H9 (cell line): ENCODE measurements at regions not wholly inside any gene's neighbourhood (a gene's known extent, or its start where the extent isn't known, plus 50 kb on each side); places are given as distances from the start of the nearest gene placed in this dataset.
"Not testable (repeated sequence)": the region's sequence is repeated elsewhere in the genome, so short reads cannot be mapped to it uniquely, and the experiment has no call there.

Source experiments
- DNase-seq: peaks from one replicate; pipeline ENCODE4 v3.0.0-alpha.2; 2017
- H2AFZ ChIP-seq: one replicate; pipeline ENCODE4 v1.6.1; 2013; ENCODE audit warnings: mild to moderate bottlenecking, low read length, control low read depth, moderate library complexity
- H2AK5ac ChIP-seq: 2 replicates; pipeline ENCODE4 v1.6.1; 2013; ENCODE audit warnings: low read length, control low read depth, mixed read lengths; ENCODE audit not compliant: insufficient read length
- H2BK120ac ChIP-seq: one replicate; pipeline ENCODE4 v1.6.1; 2013; ENCODE audit warnings: low read depth, mild to moderate bottlenecking, low read length, control low read depth, inconsistent platforms; ENCODE audit not compliant: poor library complexity, severe bottlenecking
- H2BK12ac ChIP-seq: 2 replicates; pipeline ENCODE4 v1.6.1; 2013; ENCODE audit warnings: low read length, control low read depth, mixed read lengths, low read depth; ENCODE audit not compliant: insufficient read length
- H2BK15ac ChIP-seq: 2 replicates; pipeline ENCODE4 v1.6.1; 2013; ENCODE audit warnings: low read depth, low read length, control low read depth
- H2BK20ac ChIP-seq: one replicate; pipeline ENCODE4 v1.6.1; 2013; ENCODE audit warnings: low read depth, mild to moderate bottlenecking, low read length, control low read depth, inconsistent platforms; ENCODE audit not compliant: poor library complexity, severe bottlenecking
- H2BK5ac ChIP-seq: 2 replicates; pipeline ENCODE4 v1.6.1; 2013; ENCODE audit warnings: low read length, control low read depth, mixed read lengths; ENCODE audit not compliant: insufficient read length
- H3K14ac ChIP-seq: 2 replicates; pipeline ENCODE4 v1.6.1; 2013; ENCODE audit warnings: low read length, control low read depth; ENCODE audit not compliant: insufficient read depth
- H3K18ac ChIP-seq: 2 replicates; pipeline ENCODE4 v1.6.1; 2013; ENCODE audit warnings: low read depth, mild to moderate bottlenecking, mixed read lengths, low read length, control low read depth; ENCODE audit not compliant: insufficient read length
- H3K23ac ChIP-seq: 2 replicates; pipeline ENCODE4 v1.6.1; 2013; ENCODE audit warnings: low read length, control low read depth, mixed read lengths, low read depth; ENCODE audit not compliant: insufficient read length
- H3K23me2 ChIP-seq: 2 replicates; pipeline ENCODE4 v1.6.1; 2013; ENCODE audit warnings: low read depth, mild to moderate bottlenecking, mixed read lengths, low read length, control low read depth; ENCODE audit not compliant: insufficient read length, poor library complexity, severe bottlenecking
- H3K27ac ChIP-seq: 2 replicates; pipeline ENCODE4 v1.5.1; 2013; ENCODE audit warnings: low read length, control low read depth, mixed read lengths, low read depth; ENCODE audit not compliant: insufficient read length
- H3K27me3 ChIP-seq: 2 replicates; pipeline ENCODE4 v1.6.1; 2013; ENCODE audit warnings: low read length, control low read depth, inconsistent platforms; ENCODE audit not compliant: insufficient read depth
- H3K4ac ChIP-seq: 2 replicates; pipeline ENCODE4 v1.6.1; 2013; ENCODE audit warnings: low read depth, mild to moderate bottlenecking, control low read depth, inconsistent platforms, low read length, moderate library complexity
- H3K4me1 ChIP-seq: 2 replicates; pipeline ENCODE4 v1.6.1; 2013; ENCODE audit warnings: low read length, control low read depth, inconsistent platforms; ENCODE audit not compliant: insufficient read depth
- H3K4me2 ChIP-seq: 2 replicates; pipeline ENCODE4 v1.6.1; 2013; ENCODE audit warnings: low read length, control low read depth, mixed read lengths; ENCODE audit not compliant: insufficient read length, insufficient read depth
- H3K56ac ChIP-seq: 2 replicates; pipeline ENCODE4 v1.6.1; 2013; ENCODE audit warnings: low read depth, mild to moderate bottlenecking, mixed read lengths, low read length, control low read depth; ENCODE audit not compliant: insufficient read length
- H3K79me1 ChIP-seq: 2 replicates; pipeline ENCODE4 v1.6.1; 2013; ENCODE audit warnings: low read depth, mild to moderate bottlenecking, moderate library complexity, low read length, control low read depth, inconsistent platforms; ENCODE audit not compliant: insufficient read depth, poor library complexity, severe bottlenecking
- H3K79me2 ChIP-seq: 2 replicates; pipeline ENCODE4 v1.6.1; 2013; ENCODE audit warnings: low read length, control low read depth, inconsistent platforms; ENCODE audit not compliant: insufficient read depth
- H3K9ac ChIP-seq: 2 replicates; pipeline ENCODE4 v1.6.1; 2013; ENCODE audit warnings: low read length, control low read depth, mixed read lengths; ENCODE audit not compliant: insufficient read length; ENCODE audit errors: extremely low read depth
- H3K9me3 ChIP-seq: one replicate; pipeline ENCODE4 v1.6.1; 2013; ENCODE audit warnings: low read depth, low read length, inconsistent platforms; ENCODE audit not compliant: control insufficient read depth
- H3T11ph ChIP-seq: one replicate; pipeline ENCODE4 v1.6.1; 2013; ENCODE audit warnings: mild to moderate bottlenecking, low read length, control low read depth, inconsistent platforms
- H4K20me1 ChIP-seq: one replicate; pipeline ENCODE4 v1.6.1; 2013; ENCODE audit not compliant: control insufficient read depth, insufficient read length, insufficient read depth
- H4K5ac ChIP-seq: 2 replicates; pipeline ENCODE4 v1.6.1; 2013; ENCODE audit warnings: low read depth, mild to moderate bottlenecking, mixed read lengths, low read length, control low read depth; ENCODE audit not compliant: insufficient read length
- H4K8ac ChIP-seq: replicated peaks from 2 replicates; pipeline ENCODE4 v1.6.1; 2013; ENCODE audit warnings: low read length, control low read depth, mixed read lengths, low read depth; ENCODE audit not compliant: insufficient read length
- H4K91ac ChIP-seq: 2 replicates; pipeline ENCODE4 v1.6.1; 2013; ENCODE audit warnings: low read depth, mild to moderate bottlenecking, moderate library complexity, mixed read lengths, low read length, control low read depth; ENCODE audit not compliant: insufficient read length
- H3K27ac Mint-ChIP-seq, 3 experiments: 2 replicates in 2 of 3; 3 replicates in 1 of 3; pipeline ENCODE4 v1.8.0; 2020 to 2021; ENCODE audit warnings: mixed read lengths in 3 of 3, mild to moderate bottlenecking in 1 of 3, moderate library complexity in 1 of 3
- H3K27me3 Mint-ChIP-seq: 2 replicates; pipeline ENCODE4 v1.8.0; 2021; ENCODE audit warnings: low read depth, mild to moderate bottlenecking, moderate library complexity, mixed read lengths
- H3K36me3 Mint-ChIP-seq, 3 experiments: 2 replicates in 2 of 3; 3 replicates in 1 of 3; pipeline ENCODE4 v1.8.0; 2020 to 2021; ENCODE audit warnings: low read depth in 3 of 3, mixed read lengths in 3 of 3; ENCODE audit not compliant: insufficient read depth in 1 of 3
- H3K4me1 Mint-ChIP-seq, 2 experiments: 2 replicates each; pipeline ENCODE4 v1.8.0; 2020; ENCODE audit warnings: mixed read lengths in 2 of 2
- H3K4me3 Mint-ChIP-seq, 2 experiments: 2 replicates in 1 of 2; 3 replicates in 1 of 2; pipeline ENCODE4 v1.8.0; 2020 to 2021; ENCODE audit warnings: mild to moderate bottlenecking in 2 of 2, mixed read lengths in 2 of 2, moderate library complexity in 1 of 2
- H3K9me3 Mint-ChIP-seq, 2 experiments: 2 replicates in 1 of 2; 3 replicates in 1 of 2; pipeline ENCODE4 v1.8.0; 2020; ENCODE audit warnings: mild to moderate bottlenecking in 2 of 2, mixed read lengths in 2 of 2, moderate library complexity in 1 of 2
- WGBS: extraction: QIAGEN DNeasy Blood & Tissue Kit; methylation state at CpG from one replicate; pipeline ENCODE4 v1.1.7; 2013; ENCODE audit warnings: missing lambda C conversion rate, low lambda C conversion rate, mixed read lengths; ENCODE audit not compliant: insufficient read length; ENCODE audit errors: extremely low coverage; 5-methylcytosine and 5-hydroxymethylcytosine counted together

GRCh38 chr21:5098010-5098743 lies 5423.2 kb upstream of the TPTE start:
- DNase-seq, H3K4me3 Mint-ChIP-seq, H3T11ph ChIP-seq, H2BK20ac ChIP-seq, H3K79me1 ChIP-seq, H3K23me2 ChIP-seq, H3K27ac Mint-ChIP-seq, H3K27ac ChIP-seq, H3K23ac ChIP-seq, H3K4me1 Mint-ChIP-seq, H2BK12ac ChIP-seq, H4K5ac ChIP-seq, H3K4me1 ChIP-seq, H4K20me1 ChIP-seq, H3K9me3 Mint-ChIP-seq, H3K36me3 Mint-ChIP-seq, H4K91ac ChIP-seq, H2BK15ac ChIP-seq, H3K9me3 ChIP-seq, H2BK120ac ChIP-seq, H3K14ac ChIP-seq, H3K4ac ChIP-seq, H3K56ac ChIP-seq, H3K79me2 ChIP-seq, H4K8ac ChIP-seq, H2AFZ ChIP-seq, H3K4me2 ChIP-seq, H3K27me3 ChIP-seq, H3K27me3 Mint-ChIP-seq, H2BK5ac ChIP-seq, H2AK5ac ChIP-seq, H3K18ac ChIP-seq, H3K9ac ChIP-seq: not testable (repeated sequence)
- no CpG with 5 or more reads among the region's 25 CpGs for WGBS

- H3K9me3 Mint-ChIP-seq, H2BK5ac ChIP-seq, H3K18ac ChIP-seq, H2AFZ ChIP-seq, H3K56ac ChIP-seq, H4K91ac ChIP-seq, H4K20me1 ChIP-seq, H3K9ac ChIP-seq, H3K14ac ChIP-seq, H2BK20ac ChIP-seq, H2AK5ac ChIP-seq, DNase-seq, H4K8ac ChIP-seq, H2BK15ac ChIP-seq, H2BK120ac ChIP-seq, H3K4me2 ChIP-seq, H2BK12ac ChIP-seq, H3K79me2 ChIP-seq, H3K4me3 Mint-ChIP-seq, H3K4me1 Mint-ChIP-seq, H3K23me2 ChIP-seq, H3K27ac Mint-ChIP-seq, H3K4me1 ChIP-seq, H3K27ac ChIP-seq, H3K23ac ChIP-seq, H3T11ph ChIP-seq, H3K36me3 Mint-ChIP-seq, H3K9me3 ChIP-seq, H4K5ac ChIP-seq, H3K4ac ChIP-seq, H3K27me3 ChIP-seq, H3K27me3 Mint-ChIP-seq, H3K79me1 ChIP-seq: not testable (repeated sequence)
- no CpG with 5 or more reads among the region's 22 CpGs for WGBS
Observed at GRCh38 chr21:5100604-5101174, 5420.7 kb upstream of the TPTE start.
